Neural progenitor cell (in vitro differentiated cells): ENCODE measurements at regions not wholly inside any gene's neighbourhood (a gene's known extent, or its start where the extent isn't known, plus 50 kb on each side); places are given as distances from the start of the nearest gene placed in this dataset.

Experiments
- DNase-seq: peaks from one replicate; pipeline ENCODE4 v3.0.0-alpha.2; 2016; ENCODE audit warnings: low spot score
- H2AFZ ChIP-seq: fragments of 200-600 bp; sonication (generic); replicated peaks from 2 replicates; pipeline ENCODE4 v1.6.1; 2016; ENCODE audit warnings: antibody characterized with exemption
- H3F3A ChIP-seq: fragments of 200-600 bp; sonication (generic); 2 replicates; pipeline ENCODE4 v1.6.1; 2016; ENCODE audit warnings: antibody characterized with exemption, low read depth
- H3K27ac ChIP-seq: fragments of 200-600 bp; sonication (generic); 2 replicates; pipeline ENCODE4 v1.5.1; 2016; ENCODE audit warnings: mild to moderate bottlenecking
- H3K27me3 ChIP-seq: fragments of 200-600 bp; sonication (generic); 2 replicates; pipeline ENCODE4 v1.6.1; 2016; ENCODE audit warnings: mild to moderate bottlenecking, moderate library complexity
- H3K36me3 ChIP-seq: fragments of 200-600 bp; sonication (generic); 2 replicates; pipeline ENCODE4 v1.5.1; 2016
- H3K4me1 ChIP-seq: fragments of 200-600 bp; sonication (generic); 2 replicates; pipeline ENCODE4 v1.6.1; 2016; ENCODE audit warnings: mixed run types
- H3K4me2 ChIP-seq: fragments of 200-600 bp; sonication (generic); 2 replicates; pipeline ENCODE4 v1.6.1; 2016
- H3K4me3 ChIP-seq: fragments of 200-600 bp; sonication (generic); 2 replicates; pipeline ENCODE4 v1.5.1; 2016
- H3K79me2 ChIP-seq: fragments of 200-600 bp; sonication (generic); 2 replicates; pipeline ENCODE4 v1.6.1; 2016; ENCODE audit warnings: low read depth
- H3K9ac ChIP-seq: fragments of 200-600 bp; sonication (generic); 2 replicates; pipeline ENCODE4 v1.6.1; 2016
- H3K9me3 ChIP-seq: fragments of 200-600 bp; sonication (generic); 2 replicates; pipeline ENCODE4 v1.5.1; 2016; ENCODE audit warnings: low read depth
- H4K20me1 ChIP-seq: fragments of 200-600 bp; sonication (generic); 2 replicates; pipeline ENCODE4 v1.6.1; 2016; ENCODE audit warnings: low read depth
- H3K27ac Mint-ChIP-seq: 3 replicates; pipeline ENCODE4 v1.8.0; 2021; ENCODE audit warnings: mixed read lengths
- H3K27me3 Mint-ChIP-seq: 2 replicates; pipeline ENCODE4 v1.8.0; 2022; ENCODE audit warnings: low read depth, mild to moderate bottlenecking, inconsistent platforms, moderate library complexity, mixed read lengths; ENCODE audit not compliant: insufficient read depth
- H3K36me3 Mint-ChIP-seq: 3 replicates; pipeline ENCODE4 v1.8.0; 2021; ENCODE audit warnings: mixed read lengths
- H3K4me1 Mint-ChIP-seq: 3 replicates; pipeline ENCODE4 v1.8.0; 2021; ENCODE audit warnings: mixed read lengths
- H3K4me3 Mint-ChIP-seq: 3 replicates; pipeline ENCODE4 v1.8.0; 2021; ENCODE audit warnings: mild to moderate bottlenecking, moderate library complexity, mixed read lengths
- H3K9me3 Mint-ChIP-seq: 3 replicates; pipeline ENCODE4 v1.8.0; 2020; ENCODE audit warnings: mixed read lengths
- EZH2 ChIP-seq: fragments of 200-600 bp; sonication (generic); IDR thresholded peaks from 2 replicates; pipeline ENCODE4 v1.6.1; 2017; ENCODE audit warnings: antibody characterized with exemption, mild to moderate bottlenecking, moderate library complexity
- EZH2phosphoT487 ChIP-seq: fragments of 200-600 bp; sonication (generic); IDR thresholded peaks from 2 replicates; pipeline ENCODE4 v1.6.1; 2017; ENCODE audit warnings: antibody characterized with exemption
- TF ChIP-seq, protein P1 (sequence below): fragments of 200-600 bp; sonication (generic); IDR thresholded peaks from 2 replicates; pipeline ENCODE4 v1.5.1; 2017; ENCODE audit warnings: antibody characterized with exemption, mild to moderate bottlenecking

DNA sequence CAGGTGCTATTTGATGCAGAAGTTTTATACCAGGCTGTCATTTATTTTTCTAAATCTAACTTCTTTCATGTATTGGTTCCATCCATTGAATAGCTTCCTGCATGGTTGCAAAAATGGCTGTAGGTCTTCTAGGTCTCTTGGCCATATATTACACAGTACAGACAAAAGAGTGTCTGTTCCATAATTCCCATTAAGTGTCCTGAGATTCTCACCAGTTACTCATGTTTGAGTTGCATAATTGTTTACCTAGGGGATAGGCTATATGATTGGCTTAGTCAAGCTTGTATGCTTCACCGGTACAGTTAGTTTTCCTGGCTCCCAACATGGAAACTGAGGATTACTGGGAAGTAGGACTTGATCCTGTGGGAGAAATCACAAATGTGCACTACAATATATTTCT is 399.4 kb upstream of the NUDT12 start:
- H4K20me1 ChIP-seq: no peaks in the 10 kb centered on the region
- Mint-ChIP-seq H3K27ac (no peak overlapping the region), H3K9me3 (peaks cover 8% of the 10 kb centered on the region), H3K4me1 (no peaks in the 10 kb centered on the region), H3K27me3 (peaks cover 6% of the 10 kb centered on the region), H3K4me3 (no peak overlapping the region), H3K36me3 (no peaks in the 10 kb centered on the region)
- TF ChIP-seq, protein P1, sequence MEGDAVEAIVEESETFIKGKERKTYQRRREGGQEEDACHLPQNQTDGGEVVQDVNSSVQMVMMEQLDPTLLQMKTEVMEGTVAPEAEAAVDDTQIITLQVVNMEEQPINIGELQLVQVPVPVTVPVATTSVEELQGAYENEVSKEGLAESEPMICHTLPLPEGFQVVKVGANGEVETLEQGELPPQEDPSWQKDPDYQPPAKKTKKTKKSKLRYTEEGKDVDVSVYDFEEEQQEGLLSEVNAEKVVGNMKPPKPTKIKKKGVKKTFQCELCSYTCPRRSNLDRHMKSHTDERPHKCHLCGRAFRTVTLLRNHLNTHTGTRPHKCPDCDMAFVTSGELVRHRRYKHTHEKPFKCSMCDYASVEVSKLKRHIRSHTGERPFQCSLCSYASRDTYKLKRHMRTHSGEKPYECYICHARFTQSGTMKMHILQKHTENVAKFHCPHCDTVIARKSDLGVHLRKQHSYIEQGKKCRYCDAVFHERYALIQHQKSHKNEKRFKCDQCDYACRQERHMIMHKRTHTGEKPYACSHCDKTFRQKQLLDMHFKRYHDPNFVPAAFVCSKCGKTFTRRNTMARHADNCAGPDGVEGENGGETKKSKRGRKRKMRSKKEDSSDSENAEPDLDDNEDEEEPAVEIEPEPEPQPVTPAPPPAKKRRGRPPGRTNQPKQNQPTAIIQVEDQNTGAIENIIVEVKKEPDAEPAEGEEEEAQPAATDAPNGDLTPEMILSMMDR: no peak
- no peaks in the 10 kb centered on the region for H3K79me2 ChIP-seq
- no peak overlapping the region for H3K4me3 ChIP-seq
- no peak overlapping the region for H3K4me2 ChIP-seq
- H3K4me1 ChIP-seq: no peaks in the 10 kb centered on the region
- H3F3A ChIP-seq: no peaks in the 10 kb centered on the region
- no peak for DNase-seq
- no peak overlapping the region for H3K27ac ChIP-seq
- no peak overlapping the region for H2AFZ ChIP-seq
- no peak overlapping the region for H3K9ac ChIP-seq
- H3K9me3 ChIP-seq: peaks cover 3% of the 10 kb centered on the region
- H3K27me3 ChIP-seq: no peaks in the 10 kb centered on the region
- H3K36me3 ChIP-seq: no peaks in the 10 kb centered on the region

DNA sequence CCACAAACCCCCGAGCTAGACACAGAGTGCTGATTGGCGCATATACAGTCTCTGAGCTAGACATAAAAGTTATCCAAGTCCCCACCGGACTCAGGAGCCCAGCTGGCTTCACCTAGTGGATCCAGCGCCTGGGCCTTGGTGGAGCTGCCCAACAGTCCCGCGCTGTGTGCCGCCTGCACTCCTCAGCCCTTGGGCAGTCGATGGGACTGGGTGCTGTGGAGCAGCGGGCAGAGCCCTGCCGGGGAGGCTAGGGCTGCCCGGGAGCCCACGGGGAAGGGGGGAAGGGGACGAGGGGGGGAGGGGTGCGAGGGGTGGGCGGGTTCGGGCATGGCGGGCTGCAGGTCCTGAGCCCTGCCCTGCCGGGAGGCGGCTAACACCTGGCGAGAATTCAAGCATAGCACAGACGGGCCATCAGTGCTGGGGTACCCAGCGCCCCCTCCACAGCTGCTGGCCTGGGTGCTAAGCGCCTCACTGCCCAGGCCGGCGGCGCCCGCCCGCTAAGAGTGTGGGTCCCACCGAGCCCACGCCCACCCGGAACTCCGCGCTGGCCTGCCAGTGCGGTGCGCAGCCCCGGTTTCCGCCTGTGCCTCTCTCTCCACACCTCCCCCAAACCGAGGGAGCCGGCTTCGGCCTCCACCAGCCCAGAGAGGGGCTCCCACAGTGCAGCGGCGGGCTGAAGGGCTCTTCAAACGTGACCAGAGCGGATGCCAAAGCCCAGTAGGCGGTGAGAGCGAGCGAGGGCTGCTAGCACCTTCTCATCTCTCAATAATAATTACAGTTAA is 391.2 kb upstream of the NUDT12 start:
- H3F3A ChIP-seq: no peaks in the 10 kb centered on the region
- no peak for DNase-seq
- H3K27me3 ChIP-seq: no peaks in the 10 kb centered on the region
- H3K4me3 ChIP-seq: no peak overlapping the region
- no peaks in the 10 kb centered on the region for H3K4me1 Mint-ChIP-seq
- peaks cover 1% of the 10 kb centered on the region for H3K36me3 Mint-ChIP-seq
- no peak overlapping the region for H3K4me2 ChIP-seq
- H3K9ac ChIP-seq: no peak overlapping the region
- TF ChIP-seq, protein P1: no peak
- TF ChIP-seq EZH2 (no peak), EZH2phosphoT487 (no peak)
- no peaks in the 10 kb centered on the region for H3K4me1 ChIP-seq
- H3K9me3 ChIP-seq: no peaks in the 10 kb centered on the region
- no peaks in the 10 kb centered on the region for H3K27me3 Mint-ChIP-seq
- no peak overlapping the region for H2AFZ ChIP-seq
- H3K9me3 Mint-ChIP-seq: peaks cover 6% of the 10 kb centered on the region
- no peak overlapping the region for H3K4me3 Mint-ChIP-seq
- H3K79me2 ChIP-seq: no peaks in the 10 kb centered on the region
- H3K27ac ChIP-seq: no peak overlapping the region
- no peaks in the 10 kb centered on the region for H3K36me3 ChIP-seq
- H3K27ac Mint-ChIP-seq: no peak overlapping the region
- no peaks in the 10 kb centered on the region for H4K20me1 ChIP-seq

DNA sequence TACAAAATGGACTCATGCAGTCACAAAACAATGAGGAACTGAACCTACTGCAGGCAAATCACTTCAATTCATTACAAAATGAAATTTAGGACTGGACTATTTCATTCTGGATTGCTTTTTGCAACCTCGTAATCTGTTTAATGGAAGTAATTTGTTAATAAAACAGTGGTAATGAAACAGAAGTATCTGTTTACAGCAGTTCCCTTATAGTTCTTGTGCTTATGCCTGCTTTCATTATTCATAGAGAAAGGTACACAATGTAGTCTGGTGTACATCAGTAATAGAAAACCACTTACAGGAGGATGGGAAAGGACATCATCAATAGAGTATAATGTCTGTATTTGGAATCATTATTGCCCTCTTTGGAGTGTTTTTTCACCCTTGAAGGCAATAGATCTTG is 389.2 kb upstream of the NUDT12 start:
- Mint-ChIP-seq H3K4me3 (no peak overlapping the region), H3K9me3 (peaks cover 6% of the 10 kb centered on the region), H3K27me3 (no peaks in the 10 kb centered on the region), H3K36me3 (peaks cover 1% of the 10 kb centered on the region), H3K4me1 (no peaks in the 10 kb centered on the region), H3K27ac (no peak overlapping the region)
- Histone ChIP-seq H3K4me3 (no peak overlapping the region), H3K4me1 (no peaks in the 10 kb centered on the region), H3K36me3 (no peaks in the 10 kb centered on the region), H3K79me2 (no peaks in the 10 kb centered on the region), H2AFZ (no peak overlapping the region), H3K9me3 (no peaks in the 10 kb centered on the region), H3K27me3 (no peaks in the 10 kb centered on the region), H4K20me1 (no peaks in the 10 kb centered on the region), H3K4me2 (no peak overlapping the region), H3F3A (no peaks in the 10 kb centered on the region), H3K27ac (no peak overlapping the region), H3K9ac (no peak overlapping the region)
- DNase-seq: no peak
- TF ChIP-seq, protein P1: no peak
- TF ChIP-seq EZH2 (no peak), EZH2phosphoT487 (no peak)
